ENCODE measurements at regions not wholly inside any gene's neighbourhood (a gene's known extent, or its start where the extent isn't known, plus 50 kb on each side); places are given as distances from the start of the nearest gene placed in this dataset.

GRCh38 chr4:103918214-103918613, 198.4 kb upstream of the TACR3 start:
- TF ChIP-seq BACH2 (CRISPR knock-in tag; IDR thresholded peaks at IDR 0.05; ENCODE audit: borderline replicate concordance), result no peak
- no peak for TF ChIP-seq TSHZ2 (CRISPR knock-in tag; IDR thresholded peaks at IDR 0.05)
- TF ChIP-seq ARNTL (CRISPR knock-in tag; IDR thresholded peaks at IDR 0.05; ENCODE audit: borderline replicate concordance, low read depth), result no peak
- TF ChIP-seq ISL1 (CRISPR knock-in tag; IDR thresholded peaks at IDR 0.05), result no peak
- TF ChIP-seq ZFP3 (CRISPR knock-in tag; IDR thresholded peaks at IDR 0.05), result no peak
- TF ChIP-seq CREB5 (CRISPR knock-in tag; IDR thresholded peaks at IDR 0.05; ENCODE audit: low read depth), result no peak
- TF ChIP-seq TOX (CRISPR knock-in tag; IDR thresholded peaks at IDR 0.05; ENCODE audit: borderline replicate concordance), result no peak
- no peak for TF ChIP-seq ZFP30 (CRISPR knock-in tag; IDR thresholded peaks at IDR 0.05)
- TF ChIP-seq ZNF565 (CRISPR knock-in tag; conservative IDR thresholded peaks at IDR 0.05; ENCODE audit: low read depth), result no peak

Data from SK-N-SH treated with all-trans-retinoic acid at 6 μM for 48 hours (cell line).